Astrocyte (in vitro differentiated cells and primary cell): ENCODE measurements at regions not wholly inside any gene's neighbourhood (a gene's known extent, or its start where the extent isn't known, plus 50 kb on each side); places are given as distances from the start of the nearest gene placed in this dataset.

Experiments
- DNase-seq: peaks from one replicate; pipeline ENCODE4 v3.0.0-alpha.2; 2010; ENCODE audit warnings: low read depth
- FAIRE-seq: peaks from 2 replicates; lab custom pipeline; 2011; peaks lifted over from hg19 to GRCh38; lab: Jason Lieb, UNC
- H2AFZ ChIP-seq: 2 replicates; pipeline ENCODE4 v1.6.0; 2012; ENCODE audit warnings: low read depth, low read length, inconsistent platforms
- H3K27ac ChIP-seq: 2 replicates; pipeline ENCODE4 v1.5.1; 2011; ENCODE audit warnings: low read depth, low read length, inconsistent platforms
- H3K27me3 ChIP-seq: 2 replicates; pipeline ENCODE4 v1.6.0; 2011; ENCODE audit warnings: low read length, inconsistent platforms; ENCODE audit not compliant: insufficient read depth
- H3K36me3 ChIP-seq: 2 replicates; pipeline ENCODE4 v1.5.1; 2011; ENCODE audit warnings: low read length, inconsistent platforms; ENCODE audit not compliant: insufficient read depth
- H3K4me1 ChIP-seq: 2 replicates; pipeline ENCODE4 v1.5.1; 2011; ENCODE audit warnings: low read length, inconsistent platforms; ENCODE audit not compliant: insufficient read depth
- H3K4me2 ChIP-seq: 2 replicates; pipeline ENCODE4 v1.6.0; 2012; ENCODE audit warnings: low read length, inconsistent platforms
- H3K4me3 ChIP-seq: 2 replicates; pipeline ENCODE4 v1.5.1; 2011; ENCODE audit warnings: low read depth, mild to moderate bottlenecking, low read length, inconsistent platforms; ENCODE audit not compliant: insufficient read depth
- H3K79me2 ChIP-seq: 2 replicates; pipeline ENCODE4 v1.6.0; 2012; ENCODE audit warnings: mild to moderate bottlenecking, low read length, inconsistent platforms; ENCODE audit not compliant: insufficient read depth
- H3K9ac ChIP-seq: 2 replicates; pipeline ENCODE4 v1.6.0; 2012; ENCODE audit warnings: mild to moderate bottlenecking, low read length, inconsistent platforms
- H3K9me3 ChIP-seq: 2 replicates; pipeline ENCODE4 v1.5.1; 2012; ENCODE audit warnings: low read depth, mild to moderate bottlenecking, low read length, inconsistent platforms; ENCODE audit not compliant: insufficient read depth
- H4K20me1 ChIP-seq: 2 replicates; pipeline ENCODE4 v1.6.0; 2012; ENCODE audit warnings: low read length, inconsistent platforms; ENCODE audit not compliant: insufficient read depth
- H3K27ac Mint-ChIP-seq: one replicate; pipeline ENCODE4 v1.8.0; 2021; ENCODE audit warnings: mild to moderate bottlenecking, mixed read lengths; ENCODE audit not compliant: unreplicated experiment
- H3K27me3 Mint-ChIP-seq: one replicate; pipeline ENCODE4 v1.8.0; 2021; ENCODE audit warnings: low read depth, mixed read lengths; ENCODE audit not compliant: unreplicated experiment
- H3K36me3 Mint-ChIP-seq: one replicate; pipeline ENCODE4 v1.8.0; 2021; ENCODE audit warnings: low read depth, mixed read lengths; ENCODE audit not compliant: unreplicated experiment
- H3K4me1 Mint-ChIP-seq: one replicate; pipeline ENCODE4 v1.8.0; 2021; ENCODE audit warnings: low read depth, mixed read lengths; ENCODE audit not compliant: unreplicated experiment
- H3K4me3 Mint-ChIP-seq: one replicate; pipeline ENCODE4 v1.8.0; 2021; ENCODE audit warnings: mild to moderate bottlenecking, moderate library complexity, mixed read lengths; ENCODE audit not compliant: unreplicated experiment
- H3K9me3 Mint-ChIP-seq: one replicate; pipeline ENCODE4 v1.8.0; 2021; ENCODE audit warnings: mild to moderate bottlenecking, mixed read lengths; ENCODE audit not compliant: unreplicated experiment
- EZH2 ChIP-seq: IDR thresholded peaks from 2 replicates; pipeline ENCODE4 v1.6.1; 2012; ENCODE audit warnings: mild to moderate bottlenecking, low read length, inconsistent platforms; ENCODE audit not compliant: insufficient read depth
- TF ChIP-seq, protein P1 (sequence below): IDR thresholded peaks from 2 replicates; pipeline ENCODE4 v1.5.1; 2011; ENCODE audit warnings: low read depth, mild to moderate bottlenecking, inconsistent platforms, low read length, moderate library complexity; ENCODE audit not compliant: insufficient read depth

DNA sequence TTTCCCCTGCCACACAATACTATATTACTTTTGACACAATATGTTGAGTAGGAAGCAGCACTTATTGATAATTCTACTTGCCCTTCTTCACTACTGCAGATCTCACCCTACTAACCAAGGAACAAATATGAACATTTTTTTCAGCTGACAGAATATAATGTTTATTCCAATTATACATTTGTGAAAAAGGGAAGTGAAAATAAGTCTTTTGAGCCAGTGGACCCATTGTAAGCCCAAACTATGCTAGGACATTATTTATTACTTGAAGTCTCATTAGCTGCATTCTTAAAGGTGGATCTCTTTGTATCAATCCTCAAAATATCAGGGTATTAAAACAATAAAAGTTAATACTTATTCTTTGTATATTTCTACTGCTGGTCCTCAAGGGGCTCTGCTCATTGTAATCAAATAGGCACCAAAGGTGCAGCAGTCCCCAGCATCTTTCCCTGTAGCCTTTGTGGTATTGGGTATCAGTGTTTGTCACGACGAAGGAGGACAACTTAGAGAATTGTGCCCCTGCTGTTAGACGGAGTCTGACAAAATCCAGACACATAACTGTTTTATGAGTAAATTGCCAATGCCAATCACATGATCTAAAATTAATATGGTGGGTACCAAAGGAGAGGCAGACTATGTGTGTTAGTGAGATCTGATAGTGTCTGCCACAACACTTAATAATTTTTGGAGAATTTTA, 453.5 kb upstream of the CDH9 start:
- Mint-ChIP-seq H3K4me3 (no peak overlapping the region), H3K9me3 (no peaks in the 10 kb centered on the region), H3K36me3 (no peaks in the 10 kb centered on the region), H3K27me3 (no peaks in the 10 kb centered on the region), H3K27ac (no peak overlapping the region), H3K4me1 (peaks cover 12% of the 10 kb centered on the region)
- DNase-seq, result no peak
- H3K4me3 ChIP-seq, result no peak overlapping the region
- H3K27me3 ChIP-seq, result no peaks in the 10 kb centered on the region
- no peak overlapping the region for H2AFZ ChIP-seq
- H3K9ac ChIP-seq, result no peak overlapping the region
- H3K9me3 ChIP-seq, result no peaks in the 10 kb centered on the region
- FAIRE-seq, result no peak
- H3K79me2 ChIP-seq, result no peaks in the 10 kb centered on the region
- TF ChIP-seq EZH2, result no peak
- TF ChIP-seq, protein P1, sequence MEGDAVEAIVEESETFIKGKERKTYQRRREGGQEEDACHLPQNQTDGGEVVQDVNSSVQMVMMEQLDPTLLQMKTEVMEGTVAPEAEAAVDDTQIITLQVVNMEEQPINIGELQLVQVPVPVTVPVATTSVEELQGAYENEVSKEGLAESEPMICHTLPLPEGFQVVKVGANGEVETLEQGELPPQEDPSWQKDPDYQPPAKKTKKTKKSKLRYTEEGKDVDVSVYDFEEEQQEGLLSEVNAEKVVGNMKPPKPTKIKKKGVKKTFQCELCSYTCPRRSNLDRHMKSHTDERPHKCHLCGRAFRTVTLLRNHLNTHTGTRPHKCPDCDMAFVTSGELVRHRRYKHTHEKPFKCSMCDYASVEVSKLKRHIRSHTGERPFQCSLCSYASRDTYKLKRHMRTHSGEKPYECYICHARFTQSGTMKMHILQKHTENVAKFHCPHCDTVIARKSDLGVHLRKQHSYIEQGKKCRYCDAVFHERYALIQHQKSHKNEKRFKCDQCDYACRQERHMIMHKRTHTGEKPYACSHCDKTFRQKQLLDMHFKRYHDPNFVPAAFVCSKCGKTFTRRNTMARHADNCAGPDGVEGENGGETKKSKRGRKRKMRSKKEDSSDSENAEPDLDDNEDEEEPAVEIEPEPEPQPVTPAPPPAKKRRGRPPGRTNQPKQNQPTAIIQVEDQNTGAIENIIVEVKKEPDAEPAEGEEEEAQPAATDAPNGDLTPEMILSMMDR, result no peak
- H3K4me2 ChIP-seq, result no peak overlapping the region
- no peak overlapping the region for H3K27ac ChIP-seq
- H3K36me3 ChIP-seq, result no peaks in the 10 kb centered on the region
- no peaks in the 10 kb centered on the region for H4K20me1 ChIP-seq
- H3K4me1 ChIP-seq, result no peaks in the 10 kb centered on the region

DNA sequence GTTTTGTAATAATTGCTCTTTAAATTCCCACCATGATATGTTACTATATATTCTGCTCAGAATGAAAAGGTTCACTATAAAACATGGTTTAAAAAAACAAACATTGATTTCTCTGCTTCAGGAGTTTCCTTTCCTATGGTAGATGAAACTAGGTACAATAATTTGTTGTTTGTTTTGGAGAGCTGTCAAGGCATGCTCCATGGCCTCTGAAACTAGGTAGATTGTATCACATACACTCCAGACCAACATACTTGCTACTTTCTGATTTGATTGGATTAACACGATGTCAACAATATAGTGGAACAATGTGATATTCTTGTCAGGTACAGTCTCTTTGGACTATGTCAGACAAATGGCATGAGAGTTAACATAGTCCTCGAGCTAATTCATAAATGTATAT, 452.7 kb upstream of the CDH9 start:
- no peaks in the 10 kb centered on the region for H3K9me3 Mint-ChIP-seq
- no peak for DNase-seq
- H3K9me3 ChIP-seq, result no peaks in the 10 kb centered on the region
- H3K4me3 ChIP-seq, result no peak overlapping the region
- no peak for FAIRE-seq
- H3K4me3 Mint-ChIP-seq, result no peak overlapping the region
- H3K79me2 ChIP-seq, result no peaks in the 10 kb centered on the region
- no peaks in the 10 kb centered on the region for H3K27me3 Mint-ChIP-seq
- H3K4me1 ChIP-seq, result no peaks in the 10 kb centered on the region
- H3K9ac ChIP-seq, result no peak overlapping the region
- H3K36me3 Mint-ChIP-seq, result no peaks in the 10 kb centered on the region
- no peaks in the 10 kb centered on the region for H3K36me3 ChIP-seq
- H2AFZ ChIP-seq, result no peak overlapping the region
- H3K4me2 ChIP-seq, result no peak overlapping the region
- H3K27ac Mint-ChIP-seq, result no peak overlapping the region
- H4K20me1 ChIP-seq, result no peaks in the 10 kb centered on the region
- H3K4me1 Mint-ChIP-seq, result peaks cover 8% of the 10 kb centered on the region
- TF ChIP-seq EZH2, result no peak
- TF ChIP-seq, protein P1, result no peak
- H3K27me3 ChIP-seq, result no peaks in the 10 kb centered on the region
- H3K27ac ChIP-seq, result no peak overlapping the region

DNA sequence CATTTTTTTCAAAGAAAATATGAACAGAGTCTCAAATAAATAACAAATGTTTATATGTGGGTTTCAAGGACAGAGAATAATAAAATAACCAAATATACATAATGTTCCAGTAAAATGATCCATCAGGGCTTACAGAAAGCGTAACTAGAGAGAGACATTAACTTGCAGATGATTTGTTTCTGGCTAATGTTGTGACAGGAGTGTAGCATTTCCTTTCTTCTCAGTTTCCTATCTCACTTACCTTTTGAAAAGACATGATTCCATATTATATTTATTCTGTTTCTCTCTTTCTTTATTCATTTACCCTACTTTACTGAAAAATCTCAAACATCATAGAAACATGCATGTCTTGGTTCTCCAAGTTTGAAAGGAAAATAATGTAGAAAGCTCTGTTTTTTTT, 451.3 kb upstream of the CDH9 start:
- Mint-ChIP-seq H3K27ac (no peak overlapping the region), H3K36me3 (no peaks in the 10 kb centered on the region), H3K4me1 (peaks cover 8% of the 10 kb centered on the region), H3K9me3 (no peaks in the 10 kb centered on the region), H3K27me3 (no peaks in the 10 kb centered on the region), H3K4me3 (no peak overlapping the region)
- H3K27ac ChIP-seq, result no peak overlapping the region
- H3K9ac ChIP-seq, result no peak overlapping the region
- no peak for FAIRE-seq
- no peak overlapping the region for H2AFZ ChIP-seq
- TF ChIP-seq, protein P1, result no peak
- no peak for TF ChIP-seq EZH2
- no peaks in the 10 kb centered on the region for H4K20me1 ChIP-seq
- no peak overlapping the region for H3K4me3 ChIP-seq
- no peak overlapping the region for H3K4me2 ChIP-seq
- H3K27me3 ChIP-seq, result no peaks in the 10 kb centered on the region
- no peaks in the 10 kb centered on the region for H3K79me2 ChIP-seq
- no peaks in the 10 kb centered on the region for H3K4me1 ChIP-seq
- H3K36me3 ChIP-seq, result no peaks in the 10 kb centered on the region
- no peak for DNase-seq
- H3K9me3 ChIP-seq, result no peaks in the 10 kb centered on the region
